ENCODE measurements at regions not wholly inside any gene's neighbourhood (a gene's known extent, or its start where the extent isn't known, plus 50 kb on each side); places are given as distances from the start of the nearest gene placed in this dataset.
A peak's percentile ranks its signal among the peaks of the same experiment; 100 is the strongest.
"Not testable (repeated sequence)": the region's sequence is repeated elsewhere in the genome, so short reads cannot be mapped to it uniquely, and the experiment has no call there.

- DNase-seq = no peak
These were observed 51.3 kb upstream of the EGFL6 start for GRCh38 chrX:13518126-13518525.

- peak; percentile 71 for DNase-seq
These were observed 54.0 kb upstream of the EGFL6 start for GRCh38 chrX:13515211-13515930.

DNA sequence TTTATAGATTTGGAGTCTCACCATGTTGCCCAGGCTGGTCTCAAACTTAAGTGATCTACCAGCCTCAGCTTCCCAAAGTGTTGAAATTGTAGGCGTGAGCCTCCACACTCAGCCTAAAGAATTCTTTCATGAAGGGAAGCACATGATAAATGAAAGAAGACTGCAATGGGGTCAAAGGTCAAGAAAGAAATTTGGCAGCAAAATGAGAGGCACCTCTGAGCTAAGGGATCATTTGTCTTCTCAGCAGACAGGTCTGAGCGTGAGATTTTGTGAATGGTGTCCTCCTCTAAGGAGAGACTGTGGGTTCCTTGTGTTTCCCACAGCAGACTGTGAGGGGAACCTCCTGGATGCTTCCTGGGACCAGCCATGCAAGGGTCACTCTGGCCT is 57.5 kb upstream of the EGFL6 start:
- peak; percentile 70 for DNase-seq

GRCh38 chrX:13511241-13511943 is 58.0 kb upstream of the EGFL6 start:
- no peak for DNase-seq

- DNase-seq = no peak
These were observed 61.5 kb upstream of the EGFL6 start for GRCh38 chrX:13507893-13508292.

- peak; percentile 48 for DNase-seq
These were observed 62.8 kb upstream of the EGFL6 start for GRCh38 chrX:13506574-13506973.

DNA sequence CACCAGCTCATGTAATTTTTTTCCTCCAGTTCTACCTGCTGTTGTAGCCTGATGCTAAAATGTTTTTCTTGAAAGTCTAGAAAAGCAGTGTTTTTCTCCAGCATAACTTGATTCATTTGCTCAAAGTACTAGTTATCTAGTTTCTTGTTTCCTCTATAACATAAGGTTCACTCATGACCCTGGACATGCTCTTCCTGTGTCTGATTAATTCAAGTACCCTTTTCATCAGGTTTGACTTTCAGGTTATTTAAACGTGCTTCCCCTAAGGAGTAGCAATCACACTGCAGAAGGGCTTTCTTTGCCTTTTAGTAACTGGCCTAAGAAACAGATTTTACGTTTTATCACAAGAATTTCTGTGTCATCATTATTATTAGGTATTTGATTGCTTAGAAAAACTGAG is 66.8 kb upstream of the EGFL6 start:
- DNase-seq = no peak

DNA sequence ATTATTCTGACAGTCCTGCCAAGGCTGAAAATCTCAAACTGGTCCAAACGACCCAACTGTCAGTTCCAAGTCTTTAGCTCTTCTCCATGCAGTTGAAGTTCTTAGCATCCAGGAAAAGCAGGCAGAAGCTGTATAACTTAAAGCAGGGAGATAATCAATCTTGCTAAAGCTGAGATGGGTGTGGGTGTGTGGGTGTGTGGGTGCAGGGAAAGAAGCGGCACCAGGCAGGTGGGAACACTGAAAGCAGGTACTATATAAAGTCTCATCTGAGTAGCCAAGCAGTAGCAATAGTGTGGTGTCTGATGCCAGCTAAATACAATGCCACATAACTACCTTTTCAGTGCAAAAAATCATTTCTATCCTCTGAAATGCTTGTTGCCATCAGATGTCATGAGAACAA is 69.7 kb upstream of the EGFL6 start:
- DNase-seq = no peak

DNA sequence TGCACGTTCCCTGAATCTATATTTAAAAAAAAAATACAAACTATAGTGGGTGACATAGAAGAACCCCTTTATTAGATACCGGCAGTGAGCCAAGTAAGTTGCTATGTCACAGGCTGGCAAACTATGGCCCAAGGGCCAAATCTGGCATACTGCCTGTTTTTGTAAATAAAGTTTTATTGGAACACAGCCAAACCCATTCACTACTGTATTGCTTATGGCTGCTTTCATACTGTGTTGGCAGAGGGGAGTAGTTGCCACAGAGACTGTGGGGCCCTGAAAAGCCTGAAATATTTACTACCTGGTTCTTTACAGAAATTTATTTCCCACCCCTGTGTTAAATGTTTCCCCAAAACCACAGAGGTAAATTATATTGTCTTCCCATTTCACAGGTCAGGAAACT is 71.2 kb upstream of the EGFL6 start:
- DNase-seq = no peak

GRCh38 chrX:13495232-13495631 is 74.2 kb upstream of the EGFL6 start:
- no peak for DNase-seq

GRCh38 chrX:13494562-13494961 is 74.8 kb upstream of the EGFL6 start:
- no peak for DNase-seq

- no peak for DNase-seq
These were observed 75.7 kb upstream of the EGFL6 start for GRCh38 chrX:13493659-13494058.

GRCh38 chrX:13492286-13492685 is 77.1 kb upstream of the EGFL6 start:
- no peak for DNase-seq

GRCh38 chrX:13491061-13491460 is 78.3 kb upstream of the EGFL6 start:
- no peak for DNase-seq

GRCh38 chrX:13489454-13489853 is 79.9 kb upstream of the EGFL6 start:
- peak; percentile 45 for DNase-seq

GRCh38 chrX:13487731-13488505 is 81.5 kb upstream of the EGFL6 start:
- peak; percentile 93 for DNase-seq

- no peak for DNase-seq
These were observed 84.2 kb upstream of the EGFL6 start for GRCh38 chrX:13485167-13485566.

GRCh38 chrX:13483773-13484172 is 85.6 kb upstream of the EGFL6 start:
- no peak for DNase-seq

- DNase-seq = peak; percentile 35
These were observed 86.5 kb upstream of the EGFL6 start for GRCh38 chrX:13482746-13483541.

GRCh38 chrX:13480780-13481179 is 88.6 kb upstream of the EGFL6 start:
- DNase-seq = not testable (repeated sequence)

DNA sequence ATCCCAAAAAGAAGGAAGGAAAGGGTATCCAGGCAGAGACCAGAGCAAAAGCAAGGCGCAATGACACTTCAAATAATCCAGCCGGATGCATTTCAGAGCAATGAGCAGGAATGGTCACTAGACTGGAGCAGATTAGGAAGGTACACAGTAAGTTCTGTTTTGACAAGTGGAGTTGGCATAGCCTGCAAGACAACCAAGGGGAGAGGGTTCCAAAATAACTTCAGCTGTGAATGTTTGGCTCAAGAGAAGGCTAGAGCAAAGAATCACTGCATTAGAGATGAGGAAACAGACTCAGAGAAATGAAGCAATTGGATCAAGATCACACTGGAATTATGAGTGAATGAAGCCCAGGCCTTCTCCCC is 90.0 kb upstream of the EGFL6 start:
- DNase-seq = no peak

DNA sequence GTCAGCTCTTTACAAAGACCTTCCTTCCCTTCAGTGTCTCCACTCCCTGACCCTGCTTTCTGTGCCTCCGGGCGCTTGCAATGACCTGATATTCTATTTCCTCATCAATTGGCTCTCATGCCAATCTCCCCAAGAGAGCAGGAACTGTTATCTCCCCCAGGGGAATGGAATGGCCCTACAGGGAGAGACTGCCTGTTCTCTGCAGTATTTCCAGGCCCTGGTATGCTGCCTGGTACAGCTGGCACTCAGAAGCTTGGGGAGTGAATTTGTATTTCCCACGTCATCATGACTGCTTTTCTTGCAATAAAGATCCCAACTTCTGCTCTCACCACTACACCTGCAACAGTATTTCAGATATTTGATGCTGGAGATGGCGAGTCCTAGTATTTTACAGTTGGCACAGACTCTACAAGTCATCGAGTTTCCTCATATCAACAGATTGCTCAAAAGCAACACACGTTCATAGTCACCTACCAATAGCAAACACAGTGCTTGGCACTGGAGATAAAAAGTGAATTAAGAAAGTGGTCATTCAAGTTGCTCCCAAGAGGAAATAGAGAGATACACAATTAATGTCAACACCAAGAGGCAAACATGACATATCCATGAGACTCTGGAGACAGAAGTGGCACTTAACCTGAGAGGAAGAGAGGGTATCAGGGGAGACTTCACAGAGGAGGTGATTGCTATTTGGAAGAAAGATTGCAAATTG is 90.5 kb upstream of the EGFL6 start:
- DNase-seq = no peak

DNA sequence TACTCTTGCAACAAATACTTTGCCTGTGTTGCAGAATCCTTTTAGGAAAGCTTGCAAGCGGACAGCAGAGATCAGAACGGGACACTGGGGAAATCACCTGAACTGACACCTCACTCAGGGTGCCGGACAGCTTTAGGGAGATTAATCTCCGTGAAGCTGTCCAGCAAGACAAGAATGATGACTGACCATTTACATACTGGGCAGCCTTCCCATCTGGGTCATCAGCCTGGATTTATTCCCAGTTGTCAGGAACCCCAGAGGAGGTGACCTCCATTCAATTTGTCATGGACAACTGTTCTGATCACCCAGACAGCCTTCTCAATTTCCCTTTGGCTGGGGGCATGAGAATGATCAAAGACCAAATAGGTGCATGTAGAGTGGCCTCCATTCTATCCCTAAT is 93.0 kb upstream of the EGFL6 start:
- DNase-seq = no peak
